ENCODE measurements at regions not wholly inside any gene's neighbourhood (a gene's known extent, or its start where the extent isn't known, plus 50 kb on each side); places are given as distances from the start of the nearest gene placed in this dataset.
"Not testable (repeated sequence)": the region's sequence is repeated elsewhere in the genome, so short reads cannot be mapped to it uniquely, and the experiment has no call there.

DNA sequence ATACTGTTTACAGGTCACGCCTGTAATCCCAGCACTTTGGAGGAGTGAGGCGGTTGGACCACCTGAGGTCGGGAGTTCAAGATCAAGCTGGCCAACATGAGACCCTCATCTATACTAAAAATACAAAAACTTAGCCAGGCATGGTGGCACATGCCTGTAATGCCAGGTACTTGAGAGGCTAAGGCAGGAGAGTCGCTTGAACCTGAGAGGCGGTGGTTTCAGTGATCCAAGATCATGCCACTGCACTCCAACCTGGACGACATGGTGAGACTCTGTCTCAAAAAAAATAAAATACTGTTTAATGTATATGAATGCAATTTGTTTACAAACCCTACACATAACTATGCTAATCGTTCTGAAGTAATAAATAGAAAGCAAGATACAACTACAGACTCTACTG, 102.4 kb downstream of the ZNF486 start:
- DNase-seq (ENCODE audit: low read depth) = no peak
- H3K36me3 ChIP-seq (ENCODE audit: control insufficient read depth, insufficient read depth, low read length) = no peaks in the 10 kb centered on the region
- no peak overlapping the region for H3K4me3 ChIP-seq (ENCODE audit: low read depth, low read length)
- TF ChIP-seq, protein P1, sequence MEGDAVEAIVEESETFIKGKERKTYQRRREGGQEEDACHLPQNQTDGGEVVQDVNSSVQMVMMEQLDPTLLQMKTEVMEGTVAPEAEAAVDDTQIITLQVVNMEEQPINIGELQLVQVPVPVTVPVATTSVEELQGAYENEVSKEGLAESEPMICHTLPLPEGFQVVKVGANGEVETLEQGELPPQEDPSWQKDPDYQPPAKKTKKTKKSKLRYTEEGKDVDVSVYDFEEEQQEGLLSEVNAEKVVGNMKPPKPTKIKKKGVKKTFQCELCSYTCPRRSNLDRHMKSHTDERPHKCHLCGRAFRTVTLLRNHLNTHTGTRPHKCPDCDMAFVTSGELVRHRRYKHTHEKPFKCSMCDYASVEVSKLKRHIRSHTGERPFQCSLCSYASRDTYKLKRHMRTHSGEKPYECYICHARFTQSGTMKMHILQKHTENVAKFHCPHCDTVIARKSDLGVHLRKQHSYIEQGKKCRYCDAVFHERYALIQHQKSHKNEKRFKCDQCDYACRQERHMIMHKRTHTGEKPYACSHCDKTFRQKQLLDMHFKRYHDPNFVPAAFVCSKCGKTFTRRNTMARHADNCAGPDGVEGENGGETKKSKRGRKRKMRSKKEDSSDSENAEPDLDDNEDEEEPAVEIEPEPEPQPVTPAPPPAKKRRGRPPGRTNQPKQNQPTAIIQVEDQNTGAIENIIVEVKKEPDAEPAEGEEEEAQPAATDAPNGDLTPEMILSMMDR (IDR thresholded peaks at IDR 0.05; ENCODE audit: insufficient read depth, low read length, poor library complexity, severe bottlenecking) = no peak
- H3K27me3 ChIP-seq (ENCODE audit: control insufficient read depth, insufficient read depth, low read length) = no peaks in the 10 kb centered on the region

DNA sequence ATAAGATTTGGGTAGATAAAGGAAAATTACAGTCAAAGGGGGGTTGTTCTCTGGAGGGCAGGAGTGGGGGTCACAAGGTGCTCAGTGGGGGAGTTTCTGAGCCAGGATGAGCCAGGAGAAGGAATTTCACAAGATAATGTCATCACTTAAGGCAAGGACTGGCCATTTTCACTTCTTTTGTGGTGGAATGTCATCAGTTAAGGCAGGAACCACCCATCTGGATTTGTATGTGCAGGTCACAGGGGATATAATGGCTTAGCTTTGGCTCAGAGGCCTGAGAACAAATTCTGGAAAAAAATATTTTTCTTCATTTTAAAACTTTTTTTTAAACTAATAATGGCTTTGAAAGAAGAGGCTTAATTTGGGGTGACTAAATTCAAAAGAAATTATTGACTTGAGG, 94.5 kb downstream of the ZNF486 start:
- H3K4me3 ChIP-seq (ENCODE audit: low read depth, low read length) = not testable (repeated sequence)

DNA sequence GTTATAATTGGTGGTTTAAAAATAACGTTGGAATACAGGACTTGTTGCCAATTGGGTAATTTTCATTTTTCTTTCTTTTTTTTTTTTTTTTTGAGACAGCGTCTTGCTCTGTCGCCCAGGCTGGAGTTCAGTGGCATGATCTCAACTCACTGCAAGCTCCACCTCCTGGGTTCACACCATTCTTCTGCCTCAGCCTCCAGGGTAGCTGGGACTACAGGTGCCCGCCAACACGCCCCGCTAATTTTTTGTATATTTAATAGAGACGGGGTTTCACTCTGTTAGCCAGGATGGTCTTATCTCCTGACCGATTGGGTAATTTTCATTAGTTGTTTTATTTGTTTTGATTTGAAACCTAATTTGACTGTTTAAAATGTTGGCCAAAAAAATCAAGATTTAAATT, 93.7 kb downstream of the ZNF486 start:
- H3K27me3 ChIP-seq (ENCODE audit: control insufficient read depth, insufficient read depth, low read length); H3K36me3 ChIP-seq (ENCODE audit: control insufficient read depth, insufficient read depth, low read length); DNase-seq (ENCODE audit: low read depth); H3K4me3 ChIP-seq (ENCODE audit: low read depth, low read length): not testable (repeated sequence)

More for the DNA sequence above, 94.5 kb downstream of the ZNF486 start:
- not testable (repeated sequence) for H3K36me3 ChIP-seq (ENCODE audit: control insufficient read depth, insufficient read depth, low read length); DNase-seq (ENCODE audit: low read depth); H3K27me3 ChIP-seq (ENCODE audit: control insufficient read depth, insufficient read depth, low read length)

DNA sequence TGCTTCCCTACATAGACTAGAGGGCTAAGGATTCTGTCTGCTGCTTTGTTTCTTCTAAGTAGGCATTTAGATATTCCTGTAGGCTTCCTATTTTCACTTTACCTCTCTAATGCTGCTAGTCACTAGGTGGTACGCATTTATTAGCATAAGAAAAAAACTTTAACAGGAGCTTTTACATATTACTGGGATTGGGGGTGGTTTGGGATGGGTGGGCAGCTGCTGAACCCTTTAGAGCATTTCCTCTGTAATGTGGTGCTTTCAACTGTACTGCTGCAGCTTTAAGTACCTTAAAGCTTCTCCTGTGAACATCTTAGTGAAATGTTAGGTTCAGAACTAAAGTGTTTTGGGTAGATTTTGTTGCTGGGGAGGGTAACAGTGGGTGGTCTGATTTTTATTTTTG, 92.6 kb downstream of the ZNF486 start:
- Histone ChIP-seq H3K36me3 (ENCODE audit: control insufficient read depth, insufficient read depth, low read length) (no peaks in the 10 kb centered on the region), H3K4me3 (ENCODE audit: low read depth, low read length) (no peak overlapping the region), H3K27me3 (ENCODE audit: control insufficient read depth, insufficient read depth, low read length) (no peaks in the 10 kb centered on the region)
- no peak for DNase-seq (ENCODE audit: low read depth)
- TF ChIP-seq, protein P1 (IDR thresholded peaks at IDR 0.05; ENCODE audit: insufficient read depth, low read length, poor library complexity, severe bottlenecking) = no peak

DNA sequence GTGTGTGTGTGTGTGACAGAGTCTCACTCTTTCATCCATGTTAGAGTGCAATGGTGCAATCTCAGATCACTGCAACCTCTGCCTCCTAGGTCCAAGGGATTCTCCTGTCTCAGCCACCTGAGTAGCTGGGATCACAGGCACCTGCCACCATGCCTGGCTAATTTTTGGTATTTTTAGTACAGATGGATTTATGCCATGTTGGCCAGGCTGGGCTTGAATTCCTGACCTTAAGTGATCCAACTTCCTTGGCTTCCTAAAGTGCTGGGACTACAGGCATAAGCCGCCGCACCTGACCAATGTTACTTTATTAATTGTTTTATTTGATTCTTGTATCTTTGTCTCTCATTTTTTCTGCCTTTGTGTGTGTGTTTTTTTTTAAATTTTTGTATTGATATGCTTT, 89.6 kb downstream of the ZNF486 start:
- TF ChIP-seq, protein P1 (IDR thresholded peaks at IDR 0.05; ENCODE audit: insufficient read depth, low read length, poor library complexity, severe bottlenecking) = no peak
- H3K27me3 ChIP-seq (ENCODE audit: control insufficient read depth, insufficient read depth, low read length) = no peaks in the 10 kb centered on the region
- no peak for DNase-seq (ENCODE audit: low read depth)
- no peak overlapping the region for H3K4me3 ChIP-seq (ENCODE audit: low read depth, low read length)
- no peaks in the 10 kb centered on the region for H3K36me3 ChIP-seq (ENCODE audit: control insufficient read depth, insufficient read depth, low read length)

DNA sequence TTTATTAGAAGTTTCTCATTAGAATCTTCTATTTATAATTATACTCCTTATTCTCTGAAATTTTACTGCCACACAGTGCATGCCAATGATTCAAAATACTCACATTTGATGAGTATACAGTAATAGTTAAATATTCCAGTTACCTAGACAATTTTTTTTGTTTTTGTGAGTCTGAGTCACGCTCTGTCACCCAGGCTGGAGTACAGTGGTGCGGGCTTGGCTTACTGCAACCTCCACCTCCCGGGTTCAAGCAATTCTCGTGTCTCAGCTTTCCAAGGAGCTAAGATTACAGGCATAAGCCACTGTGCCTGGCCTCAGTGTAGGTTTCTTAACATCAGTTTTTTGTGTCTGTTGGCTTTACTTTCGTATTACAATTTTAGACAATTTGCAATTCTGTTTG, 87.1 kb downstream of the ZNF486 start:
- H3K4me3 ChIP-seq (ENCODE audit: low read depth, low read length) = no peak overlapping the region
- H3K36me3 ChIP-seq (ENCODE audit: control insufficient read depth, insufficient read depth, low read length) = no peaks in the 10 kb centered on the region
- no peaks in the 10 kb centered on the region for H3K27me3 ChIP-seq (ENCODE audit: control insufficient read depth, insufficient read depth, low read length)
- DNase-seq (ENCODE audit: low read depth) = no peak
- TF ChIP-seq, protein P1 (IDR thresholded peaks at IDR 0.05; ENCODE audit: insufficient read depth, low read length, poor library complexity, severe bottlenecking) = no peak

DNA sequence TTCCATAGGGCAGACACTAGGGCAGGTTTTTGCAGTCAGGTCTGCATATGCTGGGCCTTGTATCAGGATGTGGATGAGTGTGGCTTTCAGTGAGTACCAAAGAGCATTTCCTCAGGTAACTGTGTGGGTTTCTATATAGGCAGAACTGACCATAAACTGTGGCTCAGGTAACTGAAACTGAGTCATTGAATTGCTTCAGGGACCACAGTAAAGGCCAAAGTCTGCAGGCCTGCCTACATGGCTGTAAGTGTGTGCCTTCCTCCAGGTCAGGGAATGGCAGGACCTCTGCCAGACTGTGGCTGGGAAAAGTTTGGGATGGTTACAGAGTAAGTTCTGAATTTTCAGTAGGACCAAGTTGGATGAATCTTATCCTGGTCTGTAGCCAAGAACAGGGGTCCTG, 85.6 kb downstream of the ZNF486 start:
- Histone ChIP-seq H3K27me3 (ENCODE audit: control insufficient read depth, insufficient read depth, low read length) (no peaks in the 10 kb centered on the region), H3K4me3 (ENCODE audit: low read depth, low read length) (no peak overlapping the region), H3K36me3 (ENCODE audit: control insufficient read depth, insufficient read depth, low read length) (no peaks in the 10 kb centered on the region)
- TF ChIP-seq, protein P1 (IDR thresholded peaks at IDR 0.05; ENCODE audit: insufficient read depth, low read length, poor library complexity, severe bottlenecking) = no peak
- DNase-seq (ENCODE audit: low read depth) = no peak

All from kidney epithelial cell (primary cell).